Stimulated activated naive CD4-positive, alpha-beta T cell (primary cell): ENCODE measurements at regions not wholly inside any gene's neighbourhood (a gene's known extent, or its start where the extent isn't known, plus 50 kb on each side); places are given as distances from the start of the nearest gene placed in this dataset.
"Not testable (repeated sequence)": the region's sequence is repeated elsewhere in the genome, so short reads cannot be mapped to it uniquely, and the experiment has no call there.

Source experiments
- DNase-seq, 6 experiments: peaks; one replicate each; lab custom pipeline; 2025; lab: John Stamatoyannopoulos, UW

DNA sequence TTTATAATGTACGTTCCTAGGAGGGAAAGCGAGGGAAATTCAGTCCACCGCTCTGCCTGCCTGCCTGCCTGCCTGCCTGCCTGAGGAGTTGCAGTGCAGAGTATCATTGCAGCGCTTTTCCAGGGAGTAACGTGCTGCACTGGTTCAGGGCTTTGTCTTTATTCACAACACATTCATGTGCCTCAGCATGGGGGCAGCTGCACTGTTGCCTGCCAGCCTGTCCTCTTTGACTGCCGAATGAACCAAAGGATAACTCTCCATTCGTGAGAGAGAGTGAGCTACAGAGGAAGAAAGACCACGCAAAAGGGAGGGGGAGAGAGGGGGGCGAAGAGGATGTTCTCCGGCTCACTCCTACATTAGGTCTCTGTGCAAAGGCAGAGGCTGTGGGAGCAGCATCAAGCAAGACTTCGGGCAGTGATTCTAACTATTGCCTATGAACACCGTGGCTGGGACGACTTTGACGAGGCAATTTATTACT lies 791.2 kb downstream of the MAT2B start:
- DNase-seq = no peak

DNA sequence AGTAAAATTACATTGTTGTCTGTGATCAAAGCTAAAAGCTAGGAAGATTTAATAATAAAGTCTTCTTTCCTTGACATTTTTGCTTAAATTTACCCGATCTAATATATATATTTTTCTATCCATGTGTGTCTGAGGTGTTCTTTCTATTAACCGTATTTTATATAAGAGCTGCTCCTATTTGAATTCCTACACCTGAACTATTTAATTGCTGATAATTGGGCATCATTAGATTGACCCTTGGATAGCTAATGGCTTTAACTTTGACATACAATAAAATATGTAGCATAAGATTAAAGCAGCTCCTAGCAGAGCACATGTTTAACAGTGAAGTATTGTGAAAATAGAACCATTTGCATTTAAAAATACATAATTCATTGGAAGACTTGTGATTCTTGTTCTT lies 792.7 kb downstream of the MAT2B start:
- no peak for DNase-seq

DNA sequence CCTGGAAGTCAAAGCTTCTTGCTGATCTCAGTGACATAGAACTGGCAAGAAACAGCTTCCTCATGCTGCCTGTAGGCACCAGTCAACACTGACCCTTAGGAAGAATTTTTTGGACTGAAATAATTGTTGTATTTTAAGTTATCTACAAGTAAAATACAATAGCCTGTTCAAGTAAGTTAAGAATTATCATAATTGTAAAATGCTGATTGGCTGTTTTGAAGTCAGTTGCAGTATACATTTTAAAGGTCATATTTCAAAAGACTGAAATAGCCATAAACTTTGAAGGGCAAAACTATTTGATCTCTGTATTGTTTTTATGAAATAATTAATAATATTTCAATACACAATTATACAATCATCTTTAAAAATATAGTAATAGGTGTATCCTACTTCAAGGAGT lies 794.9 kb downstream of the MAT2B start:
- no peak for DNase-seq

DNA sequence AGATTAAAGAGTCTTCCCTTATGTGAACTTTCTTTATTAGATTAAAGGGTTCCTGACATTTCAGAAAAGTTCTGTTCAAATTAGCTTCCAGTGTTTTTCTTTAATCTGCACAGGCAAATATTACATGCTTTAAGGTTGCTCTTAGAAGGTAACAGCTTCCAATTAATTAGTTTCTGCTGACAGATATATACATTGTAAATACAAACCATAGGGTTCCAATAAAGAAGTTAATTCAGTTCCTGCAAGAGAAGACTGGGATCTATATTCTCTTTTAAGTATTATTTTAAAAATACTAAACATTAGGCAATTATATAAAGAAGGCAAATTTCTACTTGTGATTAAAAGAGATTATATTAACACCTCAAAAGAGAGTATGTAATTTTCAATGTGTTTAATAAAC lies 795.7 kb downstream of the MAT2B start:
- DNase-seq = no peak

DNA sequence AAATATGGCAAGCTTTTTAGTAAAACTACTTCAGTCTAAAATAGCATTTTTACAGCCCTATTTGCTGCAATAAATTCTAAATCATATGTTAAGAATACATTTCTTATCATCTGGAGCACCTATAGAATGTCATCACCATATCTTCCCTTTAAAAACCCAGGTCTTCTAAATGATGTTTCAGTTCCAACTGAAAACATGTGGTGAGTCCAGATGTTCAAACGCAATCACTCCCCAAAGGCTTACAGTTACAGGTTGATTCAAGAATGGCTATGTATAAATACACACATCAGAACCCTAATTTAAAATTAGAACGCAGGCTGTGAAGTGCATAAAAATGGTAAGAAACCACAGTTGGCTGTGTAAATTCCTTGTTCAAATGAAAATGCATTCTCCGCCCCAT lies 796.3 kb downstream of the MAT2B start:
- DNase-seq = no peak

DNA sequence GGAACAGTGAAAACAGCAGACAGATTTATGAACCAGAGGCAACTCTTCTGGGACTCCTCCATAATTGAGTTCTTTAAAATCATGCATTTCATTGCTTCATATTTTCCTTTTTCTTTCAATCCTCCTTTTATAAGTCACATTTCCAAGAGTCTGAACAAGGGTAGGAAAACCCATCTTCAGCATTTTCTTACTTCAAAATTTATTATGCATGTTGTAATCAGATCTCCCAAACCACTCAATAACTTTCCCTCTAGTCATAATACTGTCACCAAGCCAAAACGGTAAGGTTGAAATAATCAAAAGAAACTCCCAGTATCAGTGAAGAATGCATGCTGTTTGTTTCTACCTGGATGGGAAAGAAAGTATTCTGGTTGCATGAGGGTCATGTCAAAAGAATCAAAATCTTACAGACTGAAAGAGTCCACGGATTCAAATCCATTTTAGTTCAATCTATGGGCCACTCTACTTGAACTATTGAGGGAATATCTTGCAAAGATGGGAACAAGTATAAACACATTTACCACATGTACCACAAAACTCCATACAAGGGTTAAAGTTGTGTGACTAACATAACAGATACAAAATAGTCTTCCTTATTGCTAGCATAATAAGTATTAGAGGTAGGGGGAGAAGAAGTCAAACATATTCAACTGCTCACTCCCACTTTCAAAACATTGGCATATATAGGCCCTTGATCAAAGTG lies 797.3 kb downstream of the MAT2B start:
- no peak for DNase-seq

DNA sequence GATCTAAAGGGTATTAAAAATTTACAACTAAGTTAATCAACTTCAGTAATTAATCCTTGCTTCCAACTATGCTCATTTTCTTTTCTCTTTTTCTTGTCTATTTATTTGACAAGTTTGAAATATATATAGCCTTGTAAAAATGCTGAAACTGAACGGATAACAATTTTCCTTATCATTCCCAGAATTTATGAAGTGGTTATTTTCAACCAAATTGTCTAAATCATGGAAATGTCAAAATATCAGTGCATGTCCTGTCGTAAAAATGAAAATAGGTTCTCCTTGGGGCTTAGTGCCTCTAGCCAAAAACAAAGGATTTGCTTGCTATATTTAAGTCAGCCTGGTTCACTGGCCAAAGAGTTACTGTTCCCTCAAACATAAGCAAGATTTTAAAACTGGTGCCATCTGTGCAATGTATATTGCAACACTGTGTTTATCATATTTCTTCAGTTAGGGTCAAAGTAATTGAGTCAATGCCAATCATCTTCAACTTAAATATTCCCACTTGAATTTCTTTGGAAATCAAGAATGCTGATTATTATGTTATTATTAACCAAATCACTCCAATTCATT lies 798.3 kb downstream of the MAT2B start:
- no peak for DNase-seq

DNA sequence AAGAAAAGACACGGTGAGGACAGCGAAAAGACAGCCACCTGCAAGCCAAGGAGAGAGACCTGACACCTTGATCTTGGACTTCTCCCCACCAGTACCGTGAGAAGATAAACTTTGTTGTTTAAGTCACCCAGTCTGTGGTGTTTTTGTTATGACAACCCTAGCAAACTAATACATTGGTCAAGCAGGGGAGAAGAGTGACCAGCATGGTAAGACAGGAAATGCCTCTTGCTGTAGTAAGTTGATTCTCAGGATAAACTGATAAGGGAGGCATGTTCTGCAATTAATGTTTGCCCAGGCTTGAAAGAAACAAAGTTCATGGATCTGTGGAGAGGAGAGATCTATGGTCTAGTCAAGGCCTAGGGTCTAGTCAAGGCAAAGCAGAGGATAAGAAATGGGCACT lies 801.2 kb downstream of the MAT2B start:
- no peak for DNase-seq

DNA sequence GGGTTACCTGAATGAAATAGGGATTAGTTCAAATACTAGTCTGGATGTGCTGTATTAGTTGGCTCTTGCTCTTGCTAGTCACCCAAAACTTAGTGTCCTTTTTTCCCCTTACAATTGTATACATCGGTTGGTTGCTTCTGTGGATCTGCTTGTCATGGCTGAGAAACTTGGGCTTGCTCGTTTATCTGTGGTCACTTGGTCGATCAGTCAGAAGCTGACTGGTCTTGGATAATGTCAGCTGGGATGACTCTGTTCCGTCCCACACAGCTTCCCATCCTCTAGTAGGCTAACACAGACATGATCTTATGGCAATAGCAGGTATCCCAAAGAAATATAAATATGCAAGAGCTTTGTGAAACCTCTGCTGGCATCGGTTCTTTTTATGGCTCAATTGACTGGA lies 807.4 kb downstream of the MAT2B start:
- no peak for DNase-seq

DNA sequence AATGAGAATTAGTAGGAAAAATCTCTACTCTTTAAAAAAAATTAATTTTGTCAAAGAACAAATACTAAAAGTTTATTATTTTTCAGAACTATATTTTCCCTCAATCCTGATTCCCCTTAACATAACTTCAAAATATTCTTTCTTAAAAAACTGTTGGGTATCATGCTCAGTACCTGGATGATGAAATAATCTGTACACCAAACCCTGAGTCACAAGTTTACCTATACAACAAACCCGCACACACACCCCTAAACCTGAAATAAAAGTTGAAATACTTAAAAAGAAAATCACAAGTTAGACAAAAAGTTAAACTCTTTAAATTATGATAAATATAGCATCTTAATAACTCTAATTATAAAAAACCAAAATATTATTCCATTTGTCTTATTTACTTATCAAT lies 812.3 kb downstream of the MAT2B start:
- DNase-seq = no peak

DNA sequence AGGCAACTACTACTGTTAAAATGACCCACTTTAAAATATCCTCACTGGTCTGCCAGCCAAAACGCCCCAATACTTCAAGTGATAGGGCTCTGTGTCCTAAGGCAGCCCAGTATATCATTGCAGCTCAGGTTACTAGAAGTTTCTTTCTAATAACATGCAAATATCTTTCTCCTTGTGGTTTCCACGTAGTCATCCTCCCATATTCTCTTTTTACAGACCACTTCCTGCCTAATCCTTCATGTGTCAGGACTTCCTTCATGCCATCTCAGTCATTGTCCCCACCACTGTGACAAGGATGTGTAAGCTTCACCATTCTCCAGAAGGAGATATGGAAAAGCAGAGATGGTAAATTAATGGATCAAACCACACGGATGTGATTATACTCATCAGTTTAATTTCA lies 813.7 kb downstream of the MAT2B start:
- no peak for DNase-seq

DNA sequence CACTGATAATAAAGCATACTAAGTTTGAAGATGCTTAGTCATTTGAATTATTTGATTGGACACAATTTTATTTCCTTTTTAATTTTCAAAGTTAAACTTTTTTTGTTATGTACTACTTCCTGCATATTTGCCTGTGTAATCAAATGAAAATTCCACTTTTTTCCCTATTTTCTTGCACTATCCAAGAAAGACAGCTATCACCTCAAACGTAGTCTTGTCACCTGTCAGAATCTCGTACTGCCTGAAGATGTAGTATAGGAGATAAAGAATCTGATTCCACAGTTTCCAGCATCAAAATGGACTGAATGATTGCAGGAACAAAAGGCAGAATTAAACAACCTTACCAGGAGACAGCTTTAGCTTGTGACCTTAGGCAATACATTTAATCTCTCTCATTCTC lies 818.8 kb downstream of the MAT2B start:
- DNase-seq = no peak

DNA sequence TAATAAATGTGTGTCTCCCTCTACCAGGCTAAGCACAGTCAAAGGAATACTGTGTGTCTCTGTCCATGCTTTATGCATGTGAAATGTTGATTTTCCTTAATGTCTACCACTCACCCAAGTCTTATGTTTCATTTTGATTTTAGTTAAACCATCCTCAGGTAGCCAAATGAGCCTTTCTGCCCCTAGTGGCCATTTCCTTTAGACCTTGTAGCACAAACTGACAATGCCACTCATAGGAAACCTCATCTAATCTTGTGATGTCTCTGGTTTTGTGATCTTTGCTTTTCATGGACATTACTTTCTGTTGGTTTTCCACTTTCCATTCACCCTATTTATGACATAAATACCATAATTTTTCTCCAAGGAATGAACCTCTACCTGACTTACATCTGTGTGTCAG lies 820.8 kb downstream of the MAT2B start:
- no peak for DNase-seq

DNA sequence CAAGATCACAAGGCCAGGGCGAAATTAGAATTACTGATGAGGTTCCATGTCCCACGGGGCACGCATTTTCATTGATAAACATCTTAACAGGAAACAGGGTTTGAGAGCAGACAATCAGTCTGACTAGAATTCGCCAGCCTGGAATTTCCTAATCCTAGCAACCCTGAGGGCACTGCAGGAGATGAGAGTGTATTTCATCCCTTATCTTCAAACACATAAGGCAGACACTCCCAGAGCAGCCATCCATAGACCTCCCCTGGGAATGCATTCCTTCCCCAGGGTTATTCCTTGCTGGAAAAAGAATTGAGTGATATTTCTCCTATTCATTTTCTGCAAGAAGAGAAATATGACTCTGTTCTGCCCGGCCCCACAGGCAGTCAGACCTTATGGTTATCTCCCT lies 821.7 kb downstream of the MAT2B start:
- not testable (repeated sequence) for DNase-seq

DNA sequence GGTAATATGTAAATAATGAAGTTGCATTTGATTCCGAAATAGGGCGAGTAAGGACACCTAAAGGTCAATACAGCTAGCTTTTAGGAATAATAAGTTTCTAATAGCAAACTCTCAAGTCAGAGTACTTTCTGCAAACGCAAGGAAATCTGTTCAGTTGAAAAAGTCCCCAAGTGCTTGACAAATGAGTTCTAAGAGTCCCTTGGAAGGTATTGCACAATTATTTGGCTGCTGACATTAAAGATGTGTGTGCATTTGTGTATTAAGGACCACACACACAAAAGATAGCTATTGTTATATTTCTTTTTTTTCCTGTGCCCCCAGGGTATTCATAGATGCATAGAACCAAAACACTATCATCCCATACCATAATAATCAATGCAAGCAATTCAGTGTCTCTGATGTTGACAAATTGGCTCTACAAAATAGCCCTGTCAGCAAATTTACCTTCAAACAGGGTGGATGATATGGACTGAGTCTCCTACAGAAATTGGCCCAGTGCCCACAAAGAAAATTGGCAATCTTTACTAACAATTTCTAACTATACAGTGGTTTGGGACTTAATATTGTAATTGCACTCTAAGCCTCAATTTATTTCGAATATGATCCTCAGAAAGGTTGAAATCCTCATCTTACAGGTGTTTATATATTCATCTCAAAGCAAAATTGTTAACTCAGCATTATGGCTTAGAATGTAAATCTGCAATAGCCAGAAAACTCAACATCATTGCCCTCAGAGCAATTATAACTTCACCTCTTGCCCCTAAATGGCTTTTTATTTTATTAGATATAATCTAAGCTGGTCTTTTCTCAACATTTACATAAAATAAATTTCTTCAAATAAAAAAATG lies 827.2 kb downstream of the MAT2B start:
- DNase-seq = no peak

DNA sequence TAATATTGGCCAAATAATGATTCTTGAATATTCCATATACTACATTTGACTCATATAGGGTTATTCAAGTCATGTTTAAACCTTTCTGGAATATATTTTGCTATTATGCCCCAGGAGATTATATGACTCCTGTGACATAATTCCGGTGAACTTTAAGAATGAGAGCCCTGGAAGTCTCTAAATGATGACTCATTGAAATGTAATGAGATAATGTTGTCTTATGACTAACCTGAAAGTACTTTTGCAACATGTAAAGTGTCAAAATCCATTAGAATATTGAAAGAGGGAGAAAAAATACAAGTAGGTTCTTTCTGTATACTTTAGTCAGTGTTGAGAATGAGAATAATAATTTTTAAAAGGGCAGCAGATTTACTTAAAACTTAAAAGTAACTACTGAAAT lies 830.4 kb downstream of the MAT2B start:
- no peak for DNase-seq

DNA sequence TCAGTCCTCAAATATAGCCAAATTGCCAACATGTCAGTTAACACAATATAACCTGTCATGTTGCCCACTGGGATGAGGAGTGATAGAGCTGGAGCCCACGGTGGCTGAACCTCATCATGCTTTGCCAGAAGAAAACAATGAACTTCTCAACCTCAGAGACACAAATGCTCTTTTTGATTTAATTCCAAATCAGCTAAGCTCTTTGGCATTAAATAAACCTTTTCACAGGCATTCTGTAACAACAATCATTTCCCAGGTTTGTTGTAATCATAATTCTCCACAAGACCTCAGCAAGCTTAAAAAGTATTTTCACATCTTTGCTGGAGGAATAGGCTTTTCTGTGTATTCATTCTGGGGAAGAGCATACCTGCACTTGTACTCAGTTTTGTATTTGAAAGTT lies 830.9 kb downstream of the MAT2B start:
- no peak for DNase-seq

DNA sequence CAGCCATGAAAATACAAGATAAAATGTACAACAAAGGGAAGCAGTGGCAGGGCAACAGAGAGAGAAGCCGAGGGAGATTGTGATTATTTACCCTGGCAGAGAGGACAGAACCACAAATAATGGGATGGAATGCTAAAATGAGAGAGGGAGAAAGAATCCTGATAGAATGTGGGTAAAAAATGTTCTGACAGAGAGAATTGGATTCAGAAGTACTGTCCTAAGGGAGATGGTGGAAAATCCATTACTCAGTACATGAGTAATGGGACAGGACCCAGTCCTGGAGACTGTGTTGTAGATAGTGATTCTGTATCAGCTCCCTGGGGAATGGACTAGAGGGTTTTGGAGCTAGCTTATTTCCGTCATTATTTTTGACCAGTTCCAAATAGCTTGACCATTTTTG lies 831.5 kb downstream of the MAT2B start:
- no peak for DNase-seq

DNA sequence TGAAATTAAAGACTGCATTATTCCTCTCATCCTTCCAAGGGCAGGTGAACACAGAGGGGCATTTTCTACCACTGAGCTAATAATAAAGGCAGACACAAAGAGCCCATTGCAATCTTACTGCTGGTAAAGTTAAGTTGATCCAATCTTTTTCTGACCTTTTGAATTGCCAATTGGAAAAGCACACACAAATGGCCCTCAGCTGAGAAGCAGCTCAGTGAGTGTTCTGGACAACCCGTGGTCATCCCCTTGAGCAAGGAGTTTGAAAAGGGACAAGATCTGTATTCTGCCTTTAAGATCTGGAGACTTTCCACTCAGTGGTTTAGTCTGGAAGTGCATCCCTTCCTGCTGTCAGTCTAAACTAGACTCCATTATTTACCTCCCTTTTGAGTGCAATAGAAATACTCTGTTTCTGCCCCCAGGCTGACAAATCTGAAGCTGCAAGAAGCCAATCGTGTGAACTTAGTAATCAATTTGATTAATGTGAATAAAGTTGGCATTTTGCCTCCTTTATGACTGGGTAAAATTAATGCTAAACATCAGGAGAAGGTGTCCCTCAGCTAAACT lies 835.7 kb downstream of the MAT2B start:
- no peak for DNase-seq

DNA sequence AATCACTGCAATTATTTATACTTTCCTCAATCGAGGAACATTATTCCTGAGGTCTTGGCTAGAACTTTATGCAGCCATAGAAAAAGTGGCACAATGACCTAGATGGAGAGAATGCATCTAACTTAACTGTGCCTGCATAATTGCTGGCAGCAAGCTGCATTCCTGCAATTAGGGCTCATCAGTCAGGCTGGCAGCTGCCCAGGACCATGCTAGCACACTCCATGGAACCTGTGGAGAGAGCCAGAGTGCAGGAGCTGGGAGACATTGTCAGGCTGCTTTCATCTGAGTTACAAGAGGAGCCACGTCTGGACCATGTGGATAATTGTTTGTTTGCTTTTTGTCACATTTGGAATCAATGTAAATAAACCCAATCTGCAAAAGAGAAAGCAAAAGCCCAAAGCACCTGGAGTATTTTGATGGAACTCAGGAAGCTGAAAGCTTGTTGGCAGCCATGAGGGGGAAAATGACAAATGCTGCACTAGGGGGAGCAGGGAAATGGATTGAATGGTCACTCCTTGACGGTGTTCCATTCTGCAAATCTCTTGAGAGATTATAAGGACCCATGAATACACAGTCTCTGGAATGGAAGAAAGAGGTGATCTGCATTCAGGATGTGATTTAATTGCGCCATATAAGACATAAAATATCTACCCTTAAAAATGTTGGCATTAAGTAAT lies 839.9 kb downstream of the MAT2B start:
- no peak for DNase-seq

DNA sequence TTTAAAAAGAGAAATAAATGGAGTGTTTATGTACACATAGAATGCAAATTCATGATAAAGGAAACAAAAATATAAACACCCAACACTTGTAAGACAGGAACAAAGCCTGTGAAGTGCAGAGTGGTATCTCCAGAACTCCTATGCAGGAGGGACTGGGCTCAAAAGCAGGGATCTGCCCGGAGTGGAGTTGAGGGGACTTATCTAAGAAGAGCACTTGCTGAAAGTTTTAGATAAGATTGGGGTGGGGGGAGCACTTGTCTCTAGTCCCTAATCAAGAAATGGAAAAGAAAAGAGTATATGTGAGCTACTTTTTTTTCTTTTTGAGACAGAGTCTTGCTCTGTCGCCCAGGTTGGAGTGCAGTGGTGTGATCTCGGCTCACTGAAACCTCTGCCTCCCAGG lies 840.4 kb downstream of the MAT2B start:
- DNase-seq = no peak
